Thymus (tissue), 11 donors: ENCODE measurements at regions not wholly inside any gene's neighbourhood (a gene's known extent, or its start where the extent isn't known, plus 50 kb on each side); places are given as distances from the start of the nearest gene placed in this dataset.
"Not testable (repeated sequence)": the region's sequence is repeated elsewhere in the genome, so short reads cannot be mapped to it uniquely, and the experiment has no call there.

Experiments
- DNase-seq, 9 donors: peaks; one replicate each; pipeline ENCODE4 v3.0.0-alpha.2; 2013; ENCODE audit warnings: low spot score in 9 of 9, low read depth in 6 of 9, missing footprints in 1 of 9
- H3K27ac ChIP-seq, 2 donors: one replicate each; pipeline ENCODE4 v1.5.1; 2013; ENCODE audit warnings: control low read depth in 1 of 2, low read depth in 1 of 2, low read length in 1 of 2, mild to moderate bottlenecking in 1 of 2, moderate library complexity in 1 of 2
- H3K27me3 ChIP-seq, 2 donors: one replicate each; pipeline ENCODE4 v1.5.1; 2013; ENCODE audit warnings: low read length in 1 of 2; ENCODE audit not compliant: control insufficient read depth in 2 of 2, insufficient read depth in 1 of 2
- H3K36me3 ChIP-seq, 2 donors: one replicate each; pipeline ENCODE4 v1.5.1; 2013; ENCODE audit warnings: low read length in 1 of 2, mild to moderate bottlenecking in 1 of 2, moderate library complexity in 1 of 2; ENCODE audit not compliant: control insufficient read depth in 2 of 2, insufficient read depth in 2 of 2
- H3K4me1 ChIP-seq, 2 donors: one replicate each; pipeline ENCODE4 v1.5.1; 2013; ENCODE audit warnings: low read length in 2 of 2; ENCODE audit not compliant: control insufficient read depth in 2 of 2, insufficient read depth in 2 of 2
- H3K4me3 ChIP-seq, 2 donors: one replicate each; pipeline ENCODE4 v1.5.1; 2013; ENCODE audit warnings: low read length in 2 of 2, control low read depth in 1 of 2, mild to moderate bottlenecking in 1 of 2
- H3K9me3 ChIP-seq, 2 donors: one replicate each; pipeline ENCODE4 v1.5.1; 2013; ENCODE audit warnings: low read length in 1 of 2, mild to moderate bottlenecking in 1 of 2; ENCODE audit not compliant: control insufficient read depth in 2 of 2, insufficient read depth in 1 of 2
- WGBS: extraction: QIAGEN DNeasy Blood & Tissue Kit; methylation state at CpG from one replicate; pipeline ENCODE4 v1.1.7; 2013; 5-methylcytosine and 5-hydroxymethylcytosine counted together
- donor health status: healthy.

DNA sequence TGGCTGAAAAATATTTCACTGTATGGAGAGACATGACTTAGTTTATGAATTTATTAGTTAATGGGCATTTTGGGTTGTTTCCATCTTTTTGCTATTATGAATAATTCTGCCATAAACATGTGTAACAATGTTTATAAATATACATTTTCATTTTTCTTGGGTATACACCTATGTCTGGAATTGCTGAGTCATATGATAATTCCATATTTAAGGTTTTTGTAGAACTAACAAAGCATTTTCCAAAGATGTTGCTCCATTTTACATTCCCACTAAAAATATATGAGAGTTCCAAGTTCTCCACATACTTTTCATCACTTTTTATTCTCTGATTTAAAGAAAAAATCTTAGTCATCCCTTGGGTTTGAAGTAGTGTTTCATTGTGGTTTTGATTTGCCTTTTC lies 108.8 kb upstream of the LRRTM4 start:
- no peak for DNase-seq

DNA sequence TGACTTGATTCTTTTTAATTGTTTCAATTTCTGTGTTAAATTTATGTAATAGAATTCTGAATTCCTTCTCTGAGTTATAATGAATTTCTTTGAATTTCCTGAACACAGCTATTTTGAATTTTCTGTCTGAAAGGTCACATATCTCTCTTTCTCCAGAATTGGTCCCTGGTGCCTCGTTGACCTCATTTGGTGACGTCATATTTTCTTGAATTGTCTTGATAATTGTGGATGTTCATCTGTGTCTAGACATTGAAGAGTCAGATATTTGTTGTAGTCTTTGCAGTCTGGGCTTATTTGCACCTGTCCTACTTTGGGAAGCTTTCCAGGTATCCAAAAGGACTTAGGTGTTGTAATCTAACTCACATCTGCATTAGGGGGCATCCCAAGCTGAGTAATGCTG lies 111.4 kb upstream of the LRRTM4 start:
- Histone ChIP-seq H3K27me3 (no peaks in the 10 kb centered on the region), H3K9me3 (no peaks in the 10 kb centered on the region), H3K27ac (no peak overlapping the region), H3K4me1 (no peaks in the 10 kb centered on the region), H3K36me3 (no peaks in the 10 kb centered on the region), H3K4me3 (no peak overlapping the region)
- no peak for DNase-seq
- 93% methylated on average over 2 of the region's 2 CpGs for WGBS

More for the DNA sequence above, 108.8 kb upstream of the LRRTM4 start:
- Histone ChIP-seq H3K9me3 (no peaks in the 10 kb centered on the region), H3K27me3 (no peaks in the 10 kb centered on the region), H3K4me3 (no peak overlapping the region), H3K36me3 (no peaks in the 10 kb centered on the region), H3K27ac (no peak overlapping the region), H3K4me1 (no peaks in the 10 kb centered on the region)

- Histone ChIP-seq H3K27me3 (no peaks in the 10 kb centered on the region), H3K4me3 (no peak overlapping the region), H3K27ac (no peak overlapping the region), H3K36me3 (no peaks in the 10 kb centered on the region), H3K4me1 (no peaks in the 10 kb centered on the region), H3K9me3 (peaks cover 0 to 17% of the 10 kb centered on the region in 2 donors)
- WGBS: 89% methylated on average over 1 of the region's 1 CpG
- DNase-seq: no peak
Observed at GRCh38 chr2:77640924-77641323, 118.7 kb upstream of the LRRTM4 start.

DNA sequence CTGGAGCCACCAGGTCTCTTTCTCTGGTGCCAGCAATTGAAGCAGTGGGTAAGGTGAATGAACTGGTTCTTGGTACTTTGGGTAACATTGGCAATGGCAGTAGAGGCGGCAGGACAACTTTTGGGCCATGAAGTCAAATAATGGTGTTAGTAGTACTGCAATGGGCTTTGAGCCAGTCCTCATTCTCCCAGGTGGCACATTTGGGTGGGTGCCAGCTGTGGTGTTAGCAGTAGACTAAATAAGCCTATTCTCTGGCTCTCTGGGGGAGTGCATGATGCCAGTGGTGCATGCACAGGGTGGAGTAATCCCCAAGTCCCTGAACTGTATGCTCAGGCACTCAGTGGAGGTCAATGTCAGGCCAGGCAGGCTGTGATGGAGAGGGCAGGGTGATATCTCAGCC lies 120.2 kb upstream of the LRRTM4 start:
- no peak overlapping the region for H3K27ac ChIP-seq

GRCh38 chr2:77649856-77650255 lies 127.7 kb upstream of the LRRTM4 start:
- WGBS: 24% methylated on average over 1 of the region's 1 CpG
- Histone ChIP-seq H3K36me3 (no peaks in the 10 kb centered on the region), H3K27ac (no peak overlapping the region), H3K27me3 (no peaks in the 10 kb centered on the region), H3K4me3 (no peak overlapping the region), H3K9me3 (peaks cover 0 to 4% of the 10 kb centered on the region in 2 donors), H3K4me1 (no peaks in the 10 kb centered on the region)
- no peak for DNase-seq

More for the DNA sequence above, 120.2 kb upstream of the LRRTM4 start:
- no peaks in the 10 kb centered on the region for H3K27me3 ChIP-seq
- 94% methylated on average over 1 of the region's 1 CpG for WGBS
- DNase-seq: no peak
- H3K4me3 ChIP-seq: no peak overlapping the region
- no peaks in the 10 kb centered on the region for H3K4me1 ChIP-seq
- H3K9me3 ChIP-seq: peaks cover 0 to 17% of the 10 kb centered on the region in 2 donors
- H3K36me3 ChIP-seq: no peaks in the 10 kb centered on the region

DNA sequence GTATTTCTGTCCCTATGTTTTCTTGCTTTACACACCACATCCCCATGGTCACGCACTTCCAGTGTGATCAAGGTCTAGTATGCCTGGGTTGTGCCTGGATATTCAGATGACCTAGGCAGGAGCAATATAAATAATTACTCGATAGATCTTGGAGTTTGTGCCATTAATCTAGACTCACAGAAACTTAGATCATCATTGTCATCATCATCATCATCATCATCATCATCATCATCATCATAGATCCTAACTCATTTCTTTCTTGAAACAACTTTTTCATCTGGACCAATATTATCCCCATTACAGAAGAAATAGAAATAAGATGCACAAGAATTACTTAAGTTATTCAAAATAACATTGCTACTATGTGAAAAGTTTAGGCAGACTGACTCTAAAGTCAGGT lies 130.3 kb upstream of the LRRTM4 start:
- DNase-seq: no peak
- no peaks in the 10 kb centered on the region for H3K9me3 ChIP-seq
- H3K36me3 ChIP-seq: no peaks in the 10 kb centered on the region
- WGBS: 93% methylated on average over 2 of the region's 2 CpGs
- no peaks in the 10 kb centered on the region for H3K4me1 ChIP-seq
- no peaks in the 10 kb centered on the region for H3K27me3 ChIP-seq
- no peak overlapping the region for H3K4me3 ChIP-seq
- no peak overlapping the region for H3K27ac ChIP-seq

DNA sequence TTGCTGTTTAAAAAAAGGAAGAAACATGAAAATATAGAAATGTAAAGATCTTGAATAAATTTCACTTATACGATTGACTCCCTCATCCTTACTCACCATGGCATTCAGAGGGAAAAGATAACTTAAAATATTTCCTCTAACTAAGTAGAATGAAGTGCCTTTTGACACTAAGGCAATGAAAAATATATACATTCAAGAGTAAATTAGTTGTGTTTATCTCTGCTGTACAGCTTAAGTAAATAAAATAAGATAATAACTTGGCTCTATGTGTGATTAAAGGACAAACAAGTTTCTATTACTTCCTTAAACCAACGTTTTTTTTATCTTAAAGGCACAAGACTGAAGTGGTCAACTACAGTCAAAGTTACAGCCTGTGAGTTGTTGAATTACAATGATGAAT lies 142.3 kb upstream of the LRRTM4 start:
- Histone ChIP-seq H3K36me3 (no peaks in the 10 kb centered on the region), H3K27ac (no peak overlapping the region), H3K4me1 (no peaks in the 10 kb centered on the region), H3K4me3 (no peak overlapping the region), H3K27me3 (no peaks in the 10 kb centered on the region), H3K9me3 (peaks cover 0 to 4% of the 10 kb centered on the region in 2 donors)
- WGBS: 69% methylated on average over 2 of the region's 2 CpGs
- no peak for DNase-seq

DNA sequence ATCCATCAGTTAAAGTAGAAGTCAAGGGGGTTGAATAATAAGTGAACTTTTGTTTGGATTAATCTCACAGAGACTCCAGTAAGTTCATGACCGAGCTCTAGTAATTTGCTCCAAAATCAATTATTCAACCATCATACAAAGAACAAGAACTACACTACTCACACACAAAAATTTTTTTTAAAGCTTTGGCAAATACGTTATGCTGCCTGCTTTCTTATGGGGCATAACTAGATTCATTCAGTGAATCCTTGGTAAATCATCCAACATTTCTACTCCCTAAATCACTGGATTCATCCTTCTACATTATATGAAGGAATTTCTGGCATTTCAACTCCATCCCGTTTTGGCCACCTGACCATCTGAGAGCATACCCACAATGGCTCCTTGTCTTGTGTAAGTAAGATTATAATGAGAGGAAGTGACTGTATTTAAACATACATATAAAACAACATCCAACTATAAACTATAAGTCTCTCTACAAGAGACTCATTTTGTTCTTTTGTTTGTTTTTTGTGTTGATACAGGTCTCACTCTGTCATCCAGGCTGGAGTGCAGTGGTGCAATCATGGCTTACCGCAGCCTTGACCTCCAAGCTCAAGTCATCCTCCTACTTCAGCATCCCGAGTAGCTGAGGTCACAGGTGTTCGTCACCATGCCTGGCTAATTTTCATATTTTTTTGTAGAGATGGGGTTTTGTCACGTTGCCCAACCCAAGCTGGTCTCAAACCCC lies 144.2 kb upstream of the LRRTM4 start:
- Histone ChIP-seq H3K27me3 (no peaks in the 10 kb centered on the region), H3K27ac (no peak overlapping the region), H3K9me3 (peaks cover 0 to 4% of the 10 kb centered on the region in 2 donors), H3K4me1 (no peaks in the 10 kb centered on the region), H3K4me3 (no peak overlapping the region), H3K36me3 (no peaks in the 10 kb centered on the region)
- 85% methylated on average over 7 of the region's 7 CpGs for WGBS
- no peak for DNase-seq

- H3K4me3 ChIP-seq, H3K4me1 ChIP-seq, H3K9me3 ChIP-seq, DNase-seq, H3K27me3 ChIP-seq, H3K27ac ChIP-seq, H3K36me3 ChIP-seq: not testable (repeated sequence)
- 83% methylated on average over 6 of the region's 6 CpGs for WGBS
Observed at GRCh38 chr2:77684543-77685319, 162.6 kb upstream of the LRRTM4 start.
